Right ventricle myocardium superior (tissue), 1 donor: ENCODE measurements at regions not wholly inside any gene's neighbourhood (a gene's known extent, or its start where the extent isn't known, plus 50 kb on each side); places are given as distances from the start of the nearest gene placed in this dataset.

ENCODE experiments used
- ATAC-seq: fragments of 200-7000 bp; cut with Tn5 transposase; one replicate; pipeline ENCODE4 v1.9.1; 2020; ENCODE audit warnings: mild to moderate bottlenecking; ENCODE audit not compliant: poor library complexity
- DNase-seq: peaks from one replicate; pipeline ENCODE4 v3.0.0-alpha.2; 2020
- intact Hi-C: fragments of 100-400 bp; cut with DNase I; formaldehyde crosslinking; loops from one replicate; pipeline ENCODE4 v1.11.2; 2022
- donor health status: DM: no; HTN: yes; CAD: no; lungs with severe emphysema.

- ATAC-seq = no peak
- intact Hi-C loops = no loop called here
These were observed 228.2 kb downstream of the TBL1XR1 start for GRCh38 chr3:176969066-176969465.

DNA sequence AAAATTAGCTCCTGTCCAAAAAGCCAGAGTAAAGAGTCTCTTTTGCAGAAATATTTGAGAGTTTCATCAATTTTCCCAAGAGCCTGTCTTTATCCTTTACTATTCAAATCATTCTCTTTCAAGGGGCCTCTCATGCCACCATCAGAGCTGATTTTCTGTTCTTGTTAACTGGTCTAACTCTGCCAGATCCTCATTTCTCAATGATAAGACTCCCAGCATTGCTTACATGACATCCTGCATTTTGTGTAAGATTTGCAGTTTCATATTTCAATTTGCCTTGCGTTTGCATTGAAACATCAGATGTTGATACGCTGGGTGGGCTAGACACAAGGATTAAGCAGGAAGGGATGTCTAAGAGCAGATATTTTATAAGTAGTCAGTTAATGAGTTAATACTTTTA is 228.7 kb downstream of the TBL1XR1 start:
- ATAC-seq = no peak
- no peak for DNase-seq
- intact Hi-C loops = no loop called here

More at GRCh38 chr3:176969066-176969465, 228.2 kb downstream of the TBL1XR1 start:
- no peak for DNase-seq

DNA sequence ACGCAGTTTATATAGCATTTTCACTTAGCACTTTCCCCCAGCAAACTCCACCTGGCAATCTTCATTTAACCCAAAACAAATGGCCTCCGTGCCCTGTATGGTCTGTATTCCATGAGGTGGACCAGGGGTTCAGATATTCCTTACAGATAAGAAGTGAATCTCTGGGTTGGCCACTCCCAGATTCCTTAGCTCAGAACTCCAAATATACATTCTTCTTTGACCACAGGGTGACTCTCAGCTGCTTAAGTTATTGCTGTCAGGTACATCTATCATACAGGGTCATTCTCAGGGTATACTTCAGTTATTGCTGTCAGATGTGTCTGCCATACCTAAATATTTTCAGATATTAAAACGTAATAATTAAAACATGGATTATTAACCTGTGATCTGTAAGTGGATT is 229.8 kb downstream of the TBL1XR1 start:
- DNase-seq (no peak), ATAC-seq (no peak)
- intact Hi-C loops = no loop called here

DNA sequence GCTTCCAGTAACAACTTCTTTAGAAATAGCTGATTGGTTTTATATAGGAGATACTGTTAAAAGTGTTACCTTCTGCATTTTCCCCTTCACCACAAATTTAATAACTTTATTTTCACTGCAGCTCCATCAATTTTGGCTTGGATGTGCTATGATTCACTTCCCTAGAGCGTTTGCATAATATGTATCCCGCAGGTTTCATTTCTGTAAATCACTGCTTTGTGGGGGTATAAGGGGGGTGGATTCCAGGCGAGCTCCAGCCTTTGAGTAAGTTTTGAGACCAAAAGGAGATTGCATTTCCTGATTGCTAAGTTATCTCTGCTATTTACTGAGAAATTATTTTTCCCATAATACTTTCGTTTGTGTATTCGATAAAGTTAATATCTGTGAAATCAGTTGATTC is 232.6 kb downstream of the TBL1XR1 start:
- ATAC-seq = no peak
- intact Hi-C loops = no loop called here
- DNase-seq = no peak

DNA sequence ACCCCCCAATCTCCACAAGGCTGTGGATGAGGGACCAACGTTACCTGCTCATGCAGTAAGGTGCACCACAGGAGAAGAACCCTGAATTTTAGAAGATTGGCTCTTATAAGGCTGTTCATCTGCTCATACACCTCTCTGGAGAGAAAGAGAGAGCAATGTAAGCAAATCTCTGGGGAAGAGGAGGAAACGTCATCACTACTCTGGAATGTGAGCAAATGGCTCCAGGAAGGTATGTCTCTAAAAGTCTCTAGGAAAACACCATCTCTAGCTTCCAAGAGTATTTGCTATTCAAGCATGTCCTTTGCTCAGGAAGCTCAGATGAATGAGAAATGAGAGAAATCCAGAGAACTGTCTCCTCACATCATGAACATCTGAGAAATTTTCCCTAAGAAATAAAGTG is 235.4 kb downstream of the TBL1XR1 start:
- intact Hi-C loops = no loop called here
- DNase-seq = no peak
- ATAC-seq = no peak

DNA sequence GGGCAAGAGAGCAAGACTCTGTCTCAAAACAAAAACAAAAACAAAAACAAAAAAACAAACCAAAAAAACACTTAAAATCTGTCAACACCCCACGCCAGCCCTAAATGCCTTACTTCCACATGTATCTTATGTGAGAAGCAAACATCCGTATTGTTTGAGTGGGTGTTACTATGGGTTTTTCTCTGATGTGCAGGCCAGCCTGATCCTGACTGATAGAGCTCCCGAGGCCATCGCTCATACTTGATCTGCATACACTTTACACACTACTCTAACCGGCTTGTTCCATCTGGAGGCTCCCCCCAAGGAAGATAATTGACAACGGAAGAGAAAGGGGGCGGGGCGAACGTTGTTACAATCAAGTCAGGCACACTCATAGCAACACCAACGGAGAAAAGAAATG is 237.4 kb downstream of the TBL1XR1 start:
- ATAC-seq (no peak), DNase-seq (no peak)
- intact Hi-C loops = no loop called here

GRCh38 chr3:176958560-176958959 is 238.7 kb downstream of the TBL1XR1 start:
- intact Hi-C loops = no loop called here
- DNase-seq (no peak), ATAC-seq (no peak)

GRCh38 chr3:176954517-176954916 is 242.8 kb downstream of the TBL1XR1 start:
- ATAC-seq (no peak), DNase-seq (no peak)
- intact Hi-C loops = no loop called here

- ATAC-seq = peak; percentile 94
- intact Hi-C loops = no loop called here
- DNase-seq = peak; percentile 79
These were observed 243.9 kb downstream of the TBL1XR1 start for GRCh38 chr3:176953106-176954060.

GRCh38 chr3:176951586-176952292 is 245.5 kb downstream of the TBL1XR1 start:
- intact Hi-C loops = no loop called here
- DNase-seq = no peak
- no peak for ATAC-seq

DNA sequence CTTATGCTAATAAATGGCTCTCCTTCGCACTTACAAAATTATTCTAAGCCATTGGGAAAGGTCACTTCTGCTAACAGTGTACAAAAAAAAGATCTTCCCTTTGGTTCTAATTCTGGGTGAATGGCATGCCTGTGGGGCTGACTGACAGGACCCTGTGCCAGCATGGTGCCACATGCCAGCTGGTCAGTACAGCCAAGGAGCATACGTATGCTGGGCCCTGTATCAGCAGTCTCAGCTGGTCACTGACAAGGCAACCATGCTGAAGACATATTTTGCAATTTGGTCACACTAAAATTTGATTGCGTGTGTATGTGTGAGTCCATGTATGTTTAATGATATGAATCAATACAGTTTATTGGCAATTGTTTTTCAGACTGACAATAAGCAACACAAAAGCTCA is 246.1 kb downstream of the TBL1XR1 start:
- ATAC-seq (peak; percentile 87), DNase-seq (peak; percentile 78)
- intact Hi-C loops = no loop called here

- DNase-seq = no peak
- peak; percentile 17 for ATAC-seq
- intact Hi-C loops = no loop called here
These were observed 246.5 kb downstream of the TBL1XR1 start for GRCh38 chr3:176950743-176951142.

- intact Hi-C loops = no loop called here
- DNase-seq (no peak), ATAC-seq (no peak)
These were observed 249.1 kb downstream of the TBL1XR1 start for GRCh38 chr3:176948151-176948550.

DNA sequence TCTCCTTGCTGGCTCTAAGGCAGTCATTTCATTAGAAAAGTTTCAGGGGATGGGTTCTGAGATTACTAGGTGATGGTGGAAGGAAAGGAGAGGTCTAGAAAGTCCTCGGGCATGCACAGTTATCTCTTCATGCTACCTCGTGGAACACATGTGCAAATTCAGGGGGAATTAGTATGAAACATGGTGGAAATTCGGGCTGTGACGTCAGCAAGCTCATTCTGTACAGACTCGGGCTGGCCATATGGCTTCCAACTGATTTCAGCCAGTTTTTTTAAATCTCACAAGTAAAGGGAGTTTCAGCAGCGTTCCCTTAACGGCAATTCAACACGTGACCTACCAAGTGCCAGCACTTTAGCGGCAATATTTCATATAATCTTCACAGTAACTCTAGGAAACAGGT is 251.1 kb downstream of the TBL1XR1 start:
- ATAC-seq = no peak
- no peak for DNase-seq
- intact Hi-C loops = no loop called here

- intact Hi-C loops = no loop called here
- DNase-seq (no peak), ATAC-seq (no peak)
These were observed 255.0 kb downstream of the TBL1XR1 start for GRCh38 chr3:176942305-176942704.

DNA sequence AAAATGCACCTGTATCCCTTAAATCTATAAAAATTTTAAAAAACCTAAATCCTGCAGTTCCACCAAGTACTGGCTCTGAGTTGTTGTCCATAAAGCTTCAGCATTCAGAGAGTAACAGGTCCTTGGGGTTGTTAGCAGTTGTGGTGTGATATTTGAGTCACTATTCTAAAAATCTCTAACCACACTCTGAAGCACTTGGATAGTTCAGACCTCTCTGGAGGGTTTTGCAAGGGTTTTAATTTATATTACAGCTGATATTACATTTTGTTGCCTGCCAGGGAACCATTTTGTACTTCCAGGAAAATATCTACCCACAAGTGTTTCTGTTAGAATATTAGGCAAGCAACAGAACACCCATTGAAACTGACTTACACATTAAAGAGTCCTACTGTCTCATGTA is 255.6 kb downstream of the TBL1XR1 start:
- ATAC-seq (no peak), DNase-seq (no peak)
- intact Hi-C loops = no loop called here

- intact Hi-C loops = loop anchor here (5.0 to 10.0 kb wide), 2 partner anchors 67 to 424 kb away; no protein-coding TSS in a partner anchor
- ATAC-seq (peak; percentile 90), DNase-seq (no peak)
These were observed 258.1 kb downstream of the TBL1XR1 start for GRCh38 chr3:176939022-176939817.

DNA sequence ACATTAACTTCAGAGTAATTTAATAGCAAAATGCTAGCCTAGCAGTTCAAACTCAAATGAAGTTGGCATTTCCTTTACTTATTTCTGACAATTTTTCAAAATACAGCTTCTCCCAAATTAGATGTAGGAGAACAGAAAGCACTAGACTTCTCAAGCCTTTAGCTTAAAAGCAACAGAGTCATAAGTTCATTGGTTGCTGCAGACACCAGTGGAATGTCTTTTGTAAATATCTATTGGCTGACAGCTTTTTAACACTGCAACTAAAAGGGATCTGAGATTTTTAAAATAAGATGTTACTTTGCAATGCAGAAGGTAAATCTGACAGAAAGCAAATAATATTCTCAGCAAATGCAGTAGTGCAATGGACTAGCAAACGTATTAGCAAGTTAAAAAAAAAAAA is 259.3 kb downstream of the TBL1XR1 start:
- DNase-seq (no peak), ATAC-seq (no peak)
- intact Hi-C loops = loop anchor here (5.0 to 10.0 kb wide), 2 partner anchors 66 to 423 kb away; no protein-coding TSS in a partner anchor

GRCh38 chr3:176937541-176937940 is 259.7 kb downstream of the TBL1XR1 start:
- ATAC-seq (no peak), DNase-seq (no peak)
- intact Hi-C loops = loop anchor here (5.0 to 10.0 kb wide), 2 partner anchors 65 to 423 kb away; no protein-coding TSS in a partner anchor
